Activated CD8-positive, alpha-beta memory T cell treated with anti-CD3 and anti-CD28 coated beads for 1 hour (primary cell): ENCODE measurements at regions not wholly inside any gene's neighbourhood (a gene's known extent, or its start where the extent isn't known, plus 50 kb on each side); places are given as distances from the start of the nearest gene placed in this dataset.

ENCODE experiments used
- DNase-seq, 2 donors: peaks; one replicate each; pipeline ENCODE4 v3.0.0-alpha.2; 2020; ENCODE audit warnings: low read depth in 1 of 2; ENCODE audit errors: extremely low read depth in 1 of 2

DNA sequence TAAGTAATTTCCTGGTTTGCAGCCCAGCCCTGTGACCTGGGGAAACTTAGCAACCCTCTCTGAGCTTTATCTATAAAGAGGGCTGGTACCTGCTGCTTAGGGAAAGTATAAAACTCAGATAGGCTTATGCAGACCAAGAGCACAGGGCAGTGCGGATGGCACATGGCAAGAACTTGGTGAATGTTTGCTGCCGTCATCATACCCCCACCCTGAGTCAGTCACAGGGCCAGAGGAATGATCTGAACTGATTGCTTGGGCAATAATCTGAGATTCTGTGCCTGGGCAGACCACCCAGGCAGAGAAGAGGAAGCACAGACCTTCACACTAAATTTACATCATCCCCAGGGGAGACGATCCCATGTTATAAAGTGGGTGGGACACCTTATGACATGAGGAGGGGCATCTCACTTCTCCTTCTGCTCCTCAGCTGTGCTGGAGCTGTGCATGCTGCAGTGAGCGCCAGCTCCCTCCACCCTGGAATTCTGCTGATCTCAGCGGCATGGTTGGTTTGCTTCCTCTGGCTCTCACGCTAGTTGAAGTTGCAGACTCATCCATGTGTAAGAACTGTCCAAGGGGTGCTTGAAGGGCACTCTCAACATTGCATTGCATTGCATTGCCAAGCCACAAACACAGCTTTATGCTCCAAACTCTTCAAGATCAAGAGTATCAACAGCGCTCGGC lies 197.1 kb downstream of the AJAP1 start:
- DNase-seq, result no peak

DNA sequence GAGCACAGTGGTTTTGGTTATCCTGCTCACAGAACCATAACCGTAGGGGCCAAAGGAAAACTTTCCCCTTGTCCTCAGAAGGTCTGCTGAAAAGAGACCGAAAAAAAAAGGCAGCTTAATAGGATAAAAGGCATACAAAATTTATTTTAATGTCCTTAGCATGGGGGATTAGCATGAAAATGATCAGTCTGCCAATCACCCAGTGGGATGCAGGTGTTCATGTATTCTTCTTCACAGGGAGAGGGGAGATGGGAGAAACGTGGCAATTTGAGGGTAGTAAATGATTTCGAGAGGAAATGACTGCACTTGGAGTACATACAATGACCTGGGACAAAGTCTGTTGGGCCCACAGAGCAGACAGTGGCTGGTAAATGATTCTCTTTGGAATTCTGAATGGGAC lies 194.0 kb downstream of the AJAP1 start:
- no peak for DNase-seq

DNA sequence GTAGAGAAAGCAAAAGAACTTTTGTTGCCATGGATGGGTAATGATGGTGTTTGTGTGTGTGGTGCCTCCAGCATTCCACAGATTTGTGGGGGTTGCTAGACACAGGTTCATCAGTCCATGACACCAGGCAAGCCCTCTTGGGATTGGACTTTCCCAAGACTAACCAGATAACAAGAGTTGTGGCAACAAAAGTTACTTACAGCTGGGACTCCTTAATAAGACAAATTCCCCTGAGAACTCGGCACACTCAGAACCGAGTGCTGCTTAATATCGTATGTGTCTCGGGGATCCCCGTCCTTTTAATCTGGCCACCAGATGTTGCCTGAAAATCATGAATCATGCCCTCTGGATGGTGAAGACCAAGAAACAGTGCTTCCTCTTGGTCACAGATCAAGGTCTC lies 193.3 kb downstream of the AJAP1 start:
- DNase-seq, result no peak
